ENCODE measurements at regions not wholly inside any gene's neighbourhood (a gene's known extent, or its start where the extent isn't known, plus 50 kb on each side); places are given as distances from the start of the nearest gene placed in this dataset.
"Not testable (repeated sequence)": the region's sequence is repeated elsewhere in the genome, so short reads cannot be mapped to it uniquely, and the experiment has no call there.

DNA sequence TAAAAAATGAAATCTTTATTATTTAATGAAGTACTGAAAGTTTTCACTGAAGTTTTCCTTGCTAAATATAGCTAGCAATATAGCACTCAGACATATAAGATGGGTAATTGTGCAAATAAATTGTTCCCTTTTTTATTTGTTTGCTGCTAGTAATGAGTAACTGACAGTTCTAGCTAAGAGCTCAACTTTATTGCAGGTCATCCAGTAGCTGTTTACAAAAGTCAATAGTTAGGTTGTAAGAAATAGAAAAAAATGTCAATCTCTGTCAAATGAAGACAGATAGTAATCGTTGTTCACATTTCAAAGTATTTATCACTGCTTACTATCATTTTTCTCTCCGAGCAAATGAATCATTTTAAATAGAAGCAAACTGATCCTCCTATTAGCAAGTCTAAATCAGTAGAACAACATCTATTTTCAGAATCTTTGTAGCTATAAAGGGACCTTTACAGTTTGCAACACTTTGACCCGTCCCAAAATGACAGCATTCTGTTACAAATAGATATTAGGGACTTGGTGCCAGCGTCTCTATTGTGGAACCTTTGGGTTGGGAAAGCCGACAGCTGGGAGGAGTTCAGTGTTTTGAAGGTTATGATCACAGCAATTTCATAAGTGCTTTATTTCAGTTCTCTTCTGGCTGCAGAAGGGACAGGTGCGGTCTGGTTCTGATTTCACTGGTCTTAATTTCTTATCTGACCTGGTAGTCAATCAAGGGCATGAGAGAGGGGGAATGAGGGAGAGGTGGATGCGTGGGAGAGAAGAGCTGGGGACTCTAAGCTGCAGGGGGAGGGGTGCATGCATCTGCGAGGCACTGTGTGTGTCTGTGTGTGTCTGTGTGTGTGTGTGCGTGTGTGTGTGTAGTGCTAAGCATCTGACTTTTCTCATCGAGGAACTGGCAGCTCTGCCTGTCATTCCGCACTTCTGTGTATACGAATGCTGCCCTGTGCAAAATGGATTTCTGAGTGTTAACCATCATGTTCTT, 227.9 kb upstream of the PITX2 start:
- no peak for DNase-seq

DNA sequence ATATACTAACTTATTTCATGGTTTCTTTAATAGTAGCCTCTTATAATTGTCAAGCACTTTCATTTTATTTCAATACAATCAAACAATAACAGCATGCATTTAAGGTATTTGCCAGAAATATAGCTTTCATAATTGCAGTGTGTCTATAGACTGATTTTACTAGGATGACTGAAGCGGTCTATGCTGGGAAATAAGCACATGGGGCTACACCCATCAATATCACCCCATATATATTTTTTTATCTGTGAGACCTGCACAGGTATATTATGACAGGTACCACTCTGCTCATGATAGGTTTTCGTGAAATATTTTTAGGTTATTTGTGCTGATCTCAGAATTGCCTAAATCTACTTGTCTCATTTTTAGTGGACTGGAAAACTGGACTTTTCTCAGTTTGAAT, 229.1 kb upstream of the PITX2 start:
- DNase-seq: no peak

- DNase-seq: no peak
These were observed 229.9 kb upstream of the PITX2 start for GRCh38 chr4:110852793-110853192.

- no peak for DNase-seq
These were observed 230.4 kb upstream of the PITX2 start for GRCh38 chr4:110853242-110853641.

DNA sequence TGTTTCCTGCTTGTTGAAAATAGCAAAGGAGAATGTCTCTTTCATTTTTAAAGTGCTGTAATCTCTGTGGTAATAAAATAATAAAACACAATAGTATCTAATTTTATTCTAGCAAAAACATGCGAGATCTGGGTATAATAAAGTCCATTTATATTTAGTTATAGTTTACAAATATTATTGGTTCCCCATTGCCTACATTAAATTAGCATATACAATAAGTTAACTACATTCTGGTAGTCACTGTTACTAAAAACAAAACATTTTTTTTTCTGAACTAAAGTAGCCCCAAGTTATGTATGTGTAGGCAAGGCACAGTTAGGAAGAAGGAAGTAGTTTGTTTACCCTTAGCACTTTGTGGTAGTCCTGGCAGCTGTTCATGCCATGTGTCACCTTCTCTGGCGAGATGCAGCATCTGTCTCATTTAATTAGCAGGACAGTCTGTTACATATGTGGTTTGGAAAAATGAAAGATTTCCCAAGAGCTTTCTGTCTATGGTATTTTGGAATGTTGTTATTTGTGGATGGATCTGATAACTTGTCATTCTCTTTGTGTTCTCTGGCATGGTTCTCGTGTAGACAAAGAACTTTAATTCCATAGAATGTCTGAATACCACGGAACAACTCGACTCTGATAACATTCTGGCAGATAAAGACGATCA, 231.3 kb upstream of the PITX2 start:
- no peak for DNase-seq

- no peak for DNase-seq
These were observed 237.2 kb upstream of the PITX2 start for GRCh38 chr4:110860125-110860524.

- no peak for DNase-seq
These were observed 238.0 kb upstream of the PITX2 start for GRCh38 chr4:110860901-110861300.

DNA sequence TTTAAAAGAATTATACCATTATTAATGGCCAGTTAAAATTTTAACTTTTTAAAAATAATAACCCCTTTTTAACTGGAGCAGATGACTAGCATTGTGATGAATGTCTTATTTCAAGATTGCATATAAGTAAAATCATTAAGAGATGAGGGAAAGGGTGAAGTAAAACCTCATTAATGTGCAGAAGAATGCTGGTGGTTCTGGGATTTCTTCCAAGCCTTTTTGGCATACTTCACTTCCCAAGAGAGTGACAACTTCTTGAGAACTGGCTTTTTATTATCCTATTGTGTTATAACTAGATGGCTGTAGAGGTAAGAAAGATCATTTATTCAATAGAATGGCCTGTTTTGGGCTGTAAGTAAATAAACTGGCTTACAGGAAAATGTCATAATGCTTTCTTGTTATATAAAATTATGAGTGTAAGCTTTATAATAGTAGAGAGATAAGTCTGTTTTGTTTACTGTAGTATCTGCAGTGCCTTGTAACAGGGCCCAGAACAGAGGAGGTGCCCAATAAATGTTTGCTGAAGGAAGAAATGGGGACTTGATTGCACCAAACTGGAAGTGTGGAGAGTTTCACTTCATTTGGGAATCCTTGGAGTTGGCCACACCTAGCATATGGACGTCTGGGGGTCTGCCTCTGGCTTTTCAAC, 242.9 kb upstream of the PITX2 start:
- no peak for DNase-seq

- DNase-seq: no peak
These were observed 244.5 kb upstream of the PITX2 start for GRCh38 chr4:110867251-110867960.

- DNase-seq: no peak
These were observed 245.3 kb upstream of the PITX2 start for GRCh38 chr4:110867981-110868720.

DNA sequence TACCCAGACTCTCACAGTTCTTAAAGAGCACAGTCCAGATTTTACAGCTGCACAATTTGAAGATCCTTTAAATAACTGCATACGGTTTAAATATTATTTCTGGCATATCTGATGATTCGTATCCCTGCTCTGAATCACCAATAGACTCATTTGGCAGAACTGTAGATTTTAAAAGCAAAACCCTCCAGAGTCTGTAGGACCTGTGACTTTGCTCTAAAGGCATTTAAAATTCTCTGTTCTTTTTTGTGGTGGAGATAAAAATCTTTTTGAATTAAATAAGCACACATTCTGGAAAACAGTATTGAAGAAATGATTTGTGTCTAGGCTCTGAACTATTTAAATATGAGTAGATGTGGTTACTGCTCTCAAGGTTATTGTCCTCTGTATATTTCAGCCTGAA, 246.2 kb upstream of the PITX2 start:
- DNase-seq: no peak

DNA sequence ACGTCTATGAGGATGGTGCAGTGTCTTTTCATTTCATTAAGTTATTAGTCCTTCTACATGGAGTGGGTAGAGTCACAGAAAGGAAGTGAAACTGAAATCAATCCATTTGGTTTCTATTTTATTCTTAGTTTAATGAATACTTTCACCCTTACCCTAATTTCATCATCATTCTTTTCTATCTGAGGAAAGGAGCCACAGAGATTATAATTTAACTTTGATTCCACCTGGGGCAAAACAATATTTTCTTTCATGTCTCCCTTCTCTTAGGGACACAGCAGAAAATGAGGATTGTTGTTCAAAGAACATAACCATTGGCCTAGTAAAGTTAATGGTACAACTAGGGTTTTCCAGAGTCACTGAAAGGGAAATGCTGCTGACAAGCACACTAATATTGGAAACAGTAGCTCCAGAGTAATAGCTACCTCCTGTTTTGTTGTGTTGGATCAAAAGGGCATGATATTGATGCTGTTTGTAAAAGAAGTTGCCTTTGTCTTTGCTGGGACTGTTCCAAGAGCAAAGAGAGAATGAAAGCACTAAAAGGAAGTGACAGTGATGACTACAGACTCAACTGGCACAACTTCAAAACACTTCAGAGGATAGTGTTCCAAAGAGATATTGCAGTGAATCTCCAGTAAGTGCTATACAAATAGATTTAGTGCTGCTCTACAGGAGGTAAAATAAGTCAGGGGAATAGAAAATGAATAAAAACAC, 247.1 kb upstream of the PITX2 start:
- no peak for DNase-seq

GRCh38 chr4:110876214-110876613, 253.3 kb upstream of the PITX2 start:
- not testable (repeated sequence) for DNase-seq

GRCh38 chr4:110876866-110877265, 254.0 kb upstream of the PITX2 start:
- no peak for DNase-seq

DNA sequence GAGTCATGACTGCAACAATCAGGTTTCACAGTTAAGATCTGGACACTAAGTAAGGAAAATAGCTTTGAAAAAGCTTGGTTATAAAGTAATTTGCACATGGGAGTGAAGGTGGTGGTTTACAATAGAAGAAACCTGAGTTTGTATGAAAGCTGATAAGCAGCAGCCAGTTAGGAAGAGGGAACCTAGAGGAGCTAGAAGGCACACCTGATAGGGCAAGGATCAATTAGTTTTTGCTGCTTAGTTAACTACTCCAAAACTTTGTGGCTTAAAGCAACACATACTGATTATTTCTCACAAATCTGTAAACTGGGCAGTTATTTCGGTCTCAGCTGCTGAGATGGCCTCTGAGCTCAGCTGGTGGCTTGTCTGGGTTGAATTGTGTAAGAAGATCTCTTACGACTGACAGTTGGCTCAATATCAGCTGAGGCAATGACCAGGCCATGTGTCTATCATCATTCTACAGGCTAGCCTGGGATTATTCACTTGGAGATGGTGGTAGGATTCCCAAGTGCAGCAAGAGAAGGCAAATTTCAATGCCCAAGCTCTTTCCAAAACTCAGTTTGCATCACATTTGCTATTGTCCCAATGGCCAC, 255.0 kb upstream of the PITX2 start:
- DNase-seq: no peak

DNA sequence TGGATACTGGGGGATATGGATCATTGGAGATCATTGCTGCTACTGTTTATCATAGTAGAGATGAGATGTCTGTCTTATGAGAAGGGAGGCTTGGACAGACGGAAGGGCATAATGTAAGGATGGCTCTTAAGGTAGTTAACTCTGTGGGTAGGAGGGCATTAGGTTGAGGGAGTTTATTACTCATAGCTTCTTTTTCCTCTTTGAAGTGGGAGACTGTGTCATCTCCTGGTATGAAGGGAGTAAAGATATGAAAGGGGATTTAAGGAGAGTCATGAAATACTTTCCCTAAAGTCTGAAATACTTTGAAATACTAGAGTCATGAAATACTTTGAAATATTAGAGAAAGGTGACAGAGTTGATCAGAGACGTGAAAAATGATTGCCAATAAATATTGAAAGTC, 255.5 kb upstream of the PITX2 start:
- DNase-seq: no peak

GRCh38 chr4:110878956-110879355, 256.1 kb upstream of the PITX2 start:
- no peak for DNase-seq

- DNase-seq: no peak
These were observed 263.4 kb upstream of the PITX2 start for GRCh38 chr4:110886270-110886669.

GRCh38 chr4:110886856-110887255, 264.0 kb upstream of the PITX2 start:
- DNase-seq: no peak

DNA sequence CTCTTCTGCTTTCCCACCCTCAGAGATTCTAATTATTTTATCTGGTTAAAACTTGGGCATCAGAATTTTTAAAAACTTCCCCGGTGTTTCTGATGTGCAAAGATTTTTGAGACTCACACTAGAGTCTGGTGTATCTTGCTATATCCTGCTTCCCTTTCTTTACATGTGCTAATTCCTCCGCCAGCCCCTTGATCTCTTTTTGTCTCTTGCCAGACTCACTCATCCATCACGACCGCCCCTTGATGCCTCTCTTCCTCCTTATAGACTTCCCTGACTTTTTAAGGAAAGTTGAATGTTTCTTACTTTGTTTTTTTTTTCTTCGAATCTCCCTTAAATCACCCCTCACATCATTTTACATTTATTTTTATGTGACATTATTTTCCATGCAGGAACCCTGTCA, 274.9 kb upstream of the PITX2 start:
- no peak for DNase-seq

DNA sequence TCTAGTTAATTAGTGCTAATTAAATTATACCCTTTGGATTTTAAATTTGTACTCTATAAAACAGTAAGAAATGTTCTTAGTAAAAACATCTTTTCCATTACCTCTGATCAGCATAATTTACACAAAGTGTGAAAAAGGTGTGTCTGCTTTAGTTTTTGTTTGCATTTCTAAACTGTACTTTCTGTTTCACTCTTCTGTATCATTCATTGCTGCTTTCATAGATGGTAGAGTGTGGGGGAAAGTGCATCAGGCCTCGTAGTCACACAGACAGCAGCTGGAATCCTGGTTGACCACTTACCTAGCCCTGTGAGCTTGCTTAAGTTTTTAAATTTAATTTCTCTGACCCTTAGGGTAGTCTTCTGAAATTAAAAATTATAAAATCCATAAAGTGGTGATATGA, 275.4 kb upstream of the PITX2 start:
- DNase-seq: no peak
